ENCODE measurements at regions not wholly inside any gene's neighbourhood (a gene's known extent, or its start where the extent isn't known, plus 50 kb on each side); places are given as distances from the start of the nearest gene placed in this dataset.

GRCh38 chr2:203799908-203800307 lies 67.7 kb upstream of the CTLA4 start:
- ChIA-PET RAD21 (ENCODE audit: unreplicated experiment) (no interaction called here), POLR2A (no interaction called here), SMC1A (ENCODE audit: uncharacterized antibody, unreplicated experiment) (interaction anchor here (1.0 to 1.8 kb wide), 3 partner anchors 14 to 107 kb away, joined by 4 to 5 read pairs (median 4); no protein-coding TSS in a partner anchor), CTCF (interaction anchor here (2.1 kb wide), 1 partner anchor 15 kb away, joined by 4 read pairs; no protein-coding TSS in a partner anchor)
- ATAC-seq (peak; percentile 97), FAIRE-seq (peak; percentile 97), DNase-seq (ENCODE audit: low read depth, low spot score) (peak; percentile 62)
- Histone ChIP-seq H3K36me3 (ENCODE audit: control insufficient read depth in 2 of 2, insufficient read depth in 2 of 2, low read length in 1 of 2) (no peaks in the 10 kb centered on the region), H3K27me3 (replicated peaks in 1 of 2; ENCODE audit: control insufficient read depth in 2 of 2, insufficient read depth in 2 of 2, low read length in 1 of 2) (no peaks in the 10 kb centered on the region; a peak in 1 of 4 replicates), H3K27ac (ENCODE audit: control insufficient read depth, insufficient read depth) (no peak overlapping the region), H3K4me2 (ENCODE audit: control insufficient read depth, insufficient read depth) (peak overlapping the region; percentile 77), H3K4me3 (no peak overlapping the region), H3K9ac (ENCODE audit: control insufficient read depth, insufficient read depth, low read length) (no peak overlapping the region), H3K79me2 (ENCODE audit: control insufficient read depth, insufficient read depth, low read length) (no peaks in the 10 kb centered on the region), H3K9me3 (replicated peaks; ENCODE audit: control insufficient read depth, insufficient read depth, low read length) (peaks cover 4% of the 10 kb centered on the region; the same call in 2 of the 3 replicates), H3K4me1 (ENCODE audit: control insufficient read depth, insufficient read depth, low read length) (peaks cover 20% of the 10 kb centered on the region), H4K20me1 (ENCODE audit: control insufficient read depth, insufficient read depth) (no peaks in the 10 kb centered on the region), H2AFZ (ENCODE audit: control insufficient read depth, low read depth, low read length) (no peak overlapping the region)
- intact Hi-C loops (cut with micrococcal nuclease; ENCODE audit: unreplicated experiment) (no loop called here), in situ Hi-C loops (cut with MboI) (loop anchor here (25.0 kb wide), 2 partner anchors 563 to 1213 kb away; partner anchors contain the start of gene CYP20A1)
- WGBS (ENCODE audit: insufficient coverage, insufficient replicate concordance, low lambda C conversion rate, missing lambda C conversion rate), result 0% methylated on average over 3 of the region's 3 CpGs
- BruUV-seq (replicated peaks), result no TSS peak
- TF ChIP-seq PKNOX1 (IDR thresholded peaks at IDR 0.05), result peak; percentile 62
- peak; percentile 29 for TF ChIP-seq PBX3 (IDR thresholded peaks at IDR 0.05; ENCODE audit: insufficient replicate concordance, low read depth, low read length)
- TF ChIP-seq TCF7 (IDR thresholded peaks at IDR 0.05; ENCODE audit: borderline replicate concordance), result peak; percentile 74; the same call in 1 of the 2 replicates
- no peak for TF ChIP-seq NFYB (IDR thresholded peaks at IDR 0.05; ENCODE audit: insufficient read depth, low read depth, low read length)
- peak; percentile 72; the same call in 1 of the 2 replicates for TF ChIP-seq PAX5 (IDR thresholded peaks at IDR 0.05; ENCODE audit: borderline replicate concordance, low read depth, low read length)
- TF ChIP-seq IKZF2 (IDR thresholded peaks at IDR 0.05), result peak; percentile 68 to 75
- TF ChIP-seq SPI1 (IDR thresholded peaks at IDR 0.05; ENCODE audit: borderline replicate concordance, insufficient read depth, low read depth, low read length), result peak; percentile 52; the same call in 1 of the 2 replicates
- peak; percentile 71 for TF ChIP-seq EED (IDR thresholded peaks at IDR 0.05; ENCODE audit: low read depth)
- no peak for TF ChIP-seq CBX3 (IDR thresholded peaks at IDR 0.05; ENCODE audit: borderline replicate concordance, low read depth)
- 0 out of 3 replicates have a peak, but pooled peaks have one; percentile 41 for TF ChIP-seq POU2F2 (IDR thresholded peaks at IDR 0.05; ENCODE audit: borderline replicate concordance, low read depth, low read length)
- peak; percentile 45 for TF ChIP-seq IKZF1 (conservative IDR thresholded peaks at IDR 0.05)
- peak; percentile 95 for TF ChIP-seq MEF2A (IDR thresholded peaks at IDR 0.05; ENCODE audit: insufficient read depth, low read depth, low read length)
- peak; percentile 86 for TF ChIP-seq MEF2B (IDR thresholded peaks at IDR 0.05; ENCODE audit: partially characterized antibody, poor library complexity, severe bottlenecking)
- TF ChIP-seq JUNB (IDR thresholded peaks at IDR 0.05), result peak; percentile 53
- TF ChIP-seq BCL11A (IDR thresholded peaks at IDR 0.05; ENCODE audit: low read depth, low read length), result peak; percentile 67
- peak; percentile 85 for TF ChIP-seq NFIC (IDR thresholded peaks at IDR 0.05; ENCODE audit: low read depth, low read length)
- TF ChIP-seq CREM (IDR thresholded peaks at IDR 0.05; ENCODE audit: low read depth), result peak; percentile 59; the same call in 1 of the 2 replicates
- TF ChIP-seq ZBED1 (IDR thresholded peaks at IDR 0.05; ENCODE audit: borderline replicate concordance), result peak; percentile 66; the same call in 1 of the 2 replicates
- no peak for TF ChIP-seq WRNIP1 (IDR thresholded peaks at IDR 0.05; ENCODE audit: borderline replicate concordance, low read depth, low read length)
- TF ChIP-seq SKIL (IDR thresholded peaks at IDR 0.05; ENCODE audit: low read depth, poor library complexity, severe bottlenecking), result peak; percentile 37
